NT2/D1 (cell line): ENCODE measurements at regions not wholly inside any gene's neighbourhood (a gene's known extent, or its start where the extent isn't known, plus 50 kb on each side); places are given as distances from the start of the nearest gene placed in this dataset.

Experiments
- DNase-seq: peaks from one replicate; pipeline ENCODE4 v3.0.0-alpha.2; 2011; ENCODE audit warnings: low read depth, low spot score
- H3K27me3 ChIP-seq: 2 replicates; pipeline ENCODE4 v1.6.0; 2011; ENCODE audit warnings: mild to moderate bottlenecking; ENCODE audit not compliant: insufficient read length, insufficient read depth
- H3K36me3 ChIP-seq: 2 replicates; pipeline ENCODE4 v1.6.1; 2011; ENCODE audit warnings: mild to moderate bottlenecking, low read length, mixed read lengths; ENCODE audit not compliant: insufficient read depth, insufficient read length
- H3K4me1 ChIP-seq: 2 replicates; pipeline ENCODE4 v1.5.1; 2011; ENCODE audit not compliant: insufficient read depth, insufficient read length
- H3K4me3 ChIP-seq: 2 replicates; pipeline ENCODE4 v1.5.1; 2011; ENCODE audit warnings: low read depth; ENCODE audit not compliant: insufficient read length
- H3K9ac ChIP-seq: 2 replicates; pipeline ENCODE4 v1.6.0; 2011; ENCODE audit warnings: low read depth; ENCODE audit not compliant: insufficient read length
- H3K9me3 ChIP-seq: 2 replicates; pipeline ENCODE4 v1.5.1; 2011; ENCODE audit warnings: mild to moderate bottlenecking, low read length; ENCODE audit not compliant: insufficient read depth
- SUZ12 ChIP-seq: IDR thresholded peaks from 2 replicates; pipeline ENCODE4 v1.6.1; 2011; ENCODE audit not compliant: insufficient read length, insufficient read depth; ENCODE audit errors: extremely low read depth
- YY1 ChIP-seq: IDR thresholded peaks from 2 replicates; pipeline ENCODE4 v1.6.1; 2011; ENCODE audit not compliant: insufficient read length, insufficient read depth
- ZNF274 ChIP-seq: IDR thresholded peaks from 2 replicates; pipeline ENCODE4 v1.6.1; 2011; ENCODE audit warnings: mild to moderate bottlenecking, low read depth, low read length

DNA sequence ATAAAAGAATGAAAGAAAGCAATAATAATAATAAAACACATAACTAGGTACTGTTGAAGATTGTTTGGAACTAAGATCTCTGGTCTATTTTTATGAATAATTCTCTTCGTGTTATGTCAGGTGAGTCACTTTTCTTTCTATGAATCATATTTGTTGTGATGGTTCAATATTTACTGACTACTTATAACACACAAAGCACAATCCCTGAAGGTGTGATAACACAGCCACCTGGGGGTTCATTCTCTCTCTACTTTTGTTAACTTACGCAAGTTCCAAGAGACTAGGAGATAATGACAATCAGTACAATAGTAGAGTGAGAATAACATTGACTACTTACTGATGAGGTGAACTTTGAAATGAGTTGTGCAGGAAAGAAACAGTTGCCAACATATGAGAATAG is 149.9 kb downstream of the IBTK start:
- H3K9ac ChIP-seq, result no peak overlapping the region
- no peaks in the 10 kb centered on the region for H3K4me1 ChIP-seq
- no peak overlapping the region for H3K4me3 ChIP-seq
- H3K27me3 ChIP-seq, result no peaks in the 10 kb centered on the region
- TF ChIP-seq YY1 (no peak), ZNF274 (no peak), SUZ12 (no peak)
- no peaks in the 10 kb centered on the region for H3K9me3 ChIP-seq
- no peaks in the 10 kb centered on the region for H3K36me3 ChIP-seq
- no peak for DNase-seq

DNA sequence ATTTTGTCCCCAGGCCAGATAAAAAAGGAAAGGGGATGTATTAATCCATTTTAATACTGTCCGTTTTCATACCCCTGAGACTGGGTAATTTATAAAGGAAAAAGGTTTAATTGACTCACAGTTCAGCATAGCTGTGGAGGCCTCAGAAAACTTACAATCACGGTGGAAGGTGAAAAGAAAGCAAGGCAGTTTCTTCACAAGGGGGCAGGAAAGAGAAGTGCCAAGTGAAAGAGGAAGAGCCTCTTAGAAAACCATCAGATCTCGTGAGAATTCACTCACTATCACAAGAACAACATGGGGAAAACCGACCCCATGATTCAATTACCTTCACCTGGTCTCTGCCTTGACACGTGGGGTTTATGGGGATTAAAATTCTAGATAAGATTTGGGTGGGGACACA is 152.5 kb downstream of the IBTK start:
- Histone ChIP-seq H3K4me1 (no peaks in the 10 kb centered on the region), H3K36me3 (no peaks in the 10 kb centered on the region), H3K27me3 (no peaks in the 10 kb centered on the region), H3K4me3 (no peak overlapping the region), H3K9ac (no peak overlapping the region), H3K9me3 (no peaks in the 10 kb centered on the region)
- TF ChIP-seq ZNF274, result no peak
- no peak for DNase-seq

DNA sequence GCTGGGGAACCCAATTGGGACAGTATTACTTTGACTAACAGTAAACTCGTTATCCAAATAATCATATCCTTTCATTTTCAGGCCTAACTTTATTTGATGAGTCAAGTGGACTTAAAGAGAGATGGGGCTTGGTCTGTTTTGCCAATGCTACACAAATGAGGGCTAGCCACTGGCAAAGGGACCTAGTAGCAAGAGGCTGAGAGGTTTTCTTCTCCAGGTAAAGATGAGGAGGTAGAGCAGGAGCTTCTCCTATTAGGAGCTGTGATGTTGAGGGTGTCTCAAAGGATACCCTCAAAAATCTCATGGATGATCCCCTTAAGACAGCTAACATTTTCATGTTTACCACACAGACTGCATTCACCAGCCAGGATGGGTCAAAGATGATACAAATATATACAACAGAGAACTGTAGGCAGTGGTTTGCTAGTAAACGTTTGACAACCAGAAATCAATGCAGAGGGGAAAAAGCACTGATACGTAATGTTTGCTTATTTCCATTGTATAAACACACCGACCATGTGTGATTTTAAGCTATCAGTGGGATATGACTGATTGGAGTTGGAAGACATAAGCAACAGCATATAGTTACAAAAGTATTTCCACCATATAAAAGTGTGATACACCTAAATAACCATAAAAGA is 153.3 kb downstream of the IBTK start:
- no peak for DNase-seq
- Histone ChIP-seq H3K36me3 (no peaks in the 10 kb centered on the region), H3K4me1 (no peaks in the 10 kb centered on the region), H3K9me3 (no peaks in the 10 kb centered on the region), H3K4me3 (no peak overlapping the region), H3K27me3 (no peaks in the 10 kb centered on the region), H3K9ac (no peak overlapping the region)
- TF ChIP-seq SUZ12 (no peak), YY1 (no peak), ZNF274 (no peak)

DNA sequence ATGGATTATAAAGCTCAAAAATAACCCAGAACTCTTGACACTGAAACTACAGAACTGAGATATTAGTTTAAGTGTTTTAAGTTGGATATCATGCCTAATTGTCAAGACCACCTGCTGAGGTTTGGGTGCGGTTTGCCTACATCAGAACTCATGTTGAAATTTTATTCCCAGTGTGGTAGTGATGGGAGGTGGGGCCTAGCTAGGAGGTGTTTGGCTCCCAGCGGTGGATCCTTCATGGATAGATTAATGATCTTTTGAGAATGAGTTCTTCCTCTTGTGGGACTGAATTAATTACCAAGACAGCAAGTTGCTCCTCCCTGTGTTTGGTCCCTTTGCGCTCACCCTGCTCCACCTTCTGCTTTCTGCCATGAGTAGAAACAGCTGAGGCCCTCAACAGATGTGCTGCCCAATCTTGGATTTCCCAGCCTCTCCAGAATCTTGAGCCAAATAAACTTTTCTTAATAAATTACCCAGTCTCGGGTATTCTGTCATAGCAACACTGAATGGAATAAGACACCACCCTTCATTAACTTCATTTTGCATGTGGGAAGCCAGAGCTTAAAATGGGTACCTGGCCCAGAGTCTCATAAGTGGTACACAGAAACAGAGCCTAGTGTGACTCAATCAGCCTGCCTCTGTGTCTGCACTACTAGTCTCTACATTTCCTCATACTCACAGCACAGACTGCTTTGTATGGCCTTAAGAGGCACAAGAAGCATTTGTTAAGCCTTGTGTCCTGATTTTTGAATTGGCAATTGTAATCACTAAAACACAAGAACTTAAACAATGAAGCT is 158.4 kb downstream of the IBTK start:
- TF ChIP-seq SUZ12 (no peak), YY1 (no peak), ZNF274 (no peak)
- H3K27me3 ChIP-seq, result no peaks in the 10 kb centered on the region
- no peak for DNase-seq
- no peak overlapping the region for H3K4me3 ChIP-seq
- H3K9ac ChIP-seq, result no peak overlapping the region
- H3K9me3 ChIP-seq, result no peaks in the 10 kb centered on the region
- no peaks in the 10 kb centered on the region for H3K36me3 ChIP-seq
- no peaks in the 10 kb centered on the region for H3K4me1 ChIP-seq

DNA sequence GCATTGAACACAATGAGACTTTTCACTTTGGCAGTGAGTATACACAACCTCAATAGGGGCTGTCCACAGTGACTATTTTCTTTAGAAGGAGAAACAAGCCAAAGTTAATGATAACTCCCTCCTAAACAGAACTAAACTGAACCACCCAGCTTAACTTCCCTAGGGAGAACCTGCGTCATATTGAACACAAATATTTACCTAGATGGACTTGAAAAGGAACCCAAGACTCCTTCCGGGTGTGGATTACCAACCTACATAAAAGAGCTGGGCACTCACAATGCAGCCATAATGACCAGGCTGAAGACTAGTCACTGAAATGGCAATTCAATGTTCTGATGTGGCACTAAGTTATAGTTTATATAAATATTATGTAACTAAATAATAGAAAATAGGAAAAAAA is 160.6 kb downstream of the IBTK start:
- H3K27me3 ChIP-seq, result no peaks in the 10 kb centered on the region
- no peak overlapping the region for H3K9ac ChIP-seq
- H3K4me3 ChIP-seq, result no peak overlapping the region
- H3K9me3 ChIP-seq, result no peaks in the 10 kb centered on the region
- no peaks in the 10 kb centered on the region for H3K4me1 ChIP-seq
- DNase-seq, result no peak
- no peaks in the 10 kb centered on the region for H3K36me3 ChIP-seq
- no peak for TF ChIP-seq SUZ12
- TF ChIP-seq ZNF274, result no peak
- no peak for TF ChIP-seq YY1

DNA sequence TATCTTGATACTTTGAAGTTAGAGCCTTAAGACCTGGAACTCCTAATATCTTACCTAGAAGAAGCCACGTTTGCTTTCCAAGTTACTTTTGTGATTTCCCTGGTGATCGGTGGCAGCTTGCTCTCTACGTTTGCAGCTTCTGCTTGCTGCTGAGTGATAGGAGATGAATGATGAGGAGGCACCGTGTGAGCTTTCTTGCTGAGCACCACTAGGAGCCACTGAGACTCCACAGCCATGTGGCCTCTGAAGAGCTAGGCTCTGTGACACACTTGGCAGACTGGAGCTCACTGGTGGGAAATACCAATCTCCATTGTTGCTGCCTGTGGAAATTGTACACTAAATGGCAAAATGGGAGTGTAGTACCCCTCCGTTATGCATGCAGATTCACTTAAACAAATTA is 161.8 kb downstream of the IBTK start:
- H3K9me3 ChIP-seq, result no peaks in the 10 kb centered on the region
- no peak overlapping the region for H3K4me3 ChIP-seq
- H3K27me3 ChIP-seq, result no peaks in the 10 kb centered on the region
- no peak overlapping the region for H3K9ac ChIP-seq
- DNase-seq, result no peak
- H3K4me1 ChIP-seq, result no peaks in the 10 kb centered on the region
- no peaks in the 10 kb centered on the region for H3K36me3 ChIP-seq
- TF ChIP-seq SUZ12, result no peak
- no peak for TF ChIP-seq YY1
- TF ChIP-seq ZNF274, result no peak

DNA sequence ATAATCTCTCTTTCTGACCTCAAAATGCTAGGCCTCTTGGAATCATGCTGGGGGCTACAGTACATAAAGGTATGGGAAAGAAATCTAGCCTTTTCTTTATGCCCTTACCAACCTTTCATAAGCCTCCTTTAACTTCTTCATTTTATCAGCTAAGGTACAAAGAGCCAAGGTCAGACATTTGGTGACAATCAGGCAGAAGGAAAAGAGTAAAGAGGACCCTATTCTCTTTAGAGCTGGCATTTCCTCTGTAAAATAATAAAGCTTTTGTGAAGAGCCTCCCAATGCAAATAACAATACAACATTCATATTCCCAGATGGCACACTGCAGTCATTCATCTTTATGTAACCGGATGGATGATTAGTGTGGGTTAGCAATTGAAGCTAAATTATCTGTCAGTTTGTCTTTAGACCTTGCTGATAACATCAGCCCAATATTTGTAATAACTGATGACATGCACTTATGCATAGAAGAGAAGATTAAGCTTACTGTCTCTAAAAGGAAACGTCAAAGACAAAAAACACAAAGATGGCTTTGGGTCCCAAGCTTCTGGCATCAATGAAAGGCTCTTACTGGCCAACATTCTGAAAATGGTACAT is 163.1 kb downstream of the IBTK start:
- Histone ChIP-seq H3K4me3 (no peak overlapping the region), H3K9me3 (no peaks in the 10 kb centered on the region), H3K4me1 (no peaks in the 10 kb centered on the region), H3K36me3 (no peaks in the 10 kb centered on the region), H3K27me3 (no peaks in the 10 kb centered on the region), H3K9ac (no peak overlapping the region)
- no peak for DNase-seq
- TF ChIP-seq YY1 (no peak), ZNF274 (no peak), SUZ12 (no peak)
